Activated B cell treated with CpG ODN at 0.5 μM for 24 hours (primary cell): ENCODE measurements at regions not wholly inside any gene's neighbourhood (a gene's known extent, or its start where the extent isn't known, plus 50 kb on each side); places are given as distances from the start of the nearest gene placed in this dataset.

ENCODE experiments used
- ATAC-seq: fragments of 200-7000 bp; cut with Tn5 transposase; one replicate; pipeline ENCODE4 v1.10.0; 2021; ENCODE audit warnings: low read depth, mild to moderate bottlenecking, moderate library complexity
- CTCF ChIA-PET: fragments of 350-600 bp; sonication (Branson Sonifier 250); formaldehyde crosslinking; loops from one replicate; lab custom pipeline; 2021; ENCODE audit warnings: antibody characterized with exemption; lab: Charles Lee
- POLR2A ChIA-PET: fragments of 350-600 bp; sonication (Branson Sonifier 250); formaldehyde crosslinking; loops from one replicate; lab custom pipeline; 2021; ENCODE audit warnings: antibody characterized with exemption; lab: Charles Lee
- DNase-seq: peaks from one replicate; pipeline ENCODE4 v3.0.0; 2022
- H3K27ac Mint-ChIP-seq: one replicate; pipeline ENCODE4 v1.8.0; 2020; ENCODE audit warnings: mixed read lengths
- H3K27me3 Mint-ChIP-seq: one replicate; pipeline ENCODE4 v1.8.0; 2021; ENCODE audit warnings: mixed read lengths
- H3K36me3 Mint-ChIP-seq: one replicate; pipeline ENCODE4 v1.8.0; 2021; ENCODE audit warnings: low read depth, mixed read lengths
- H3K4me1 Mint-ChIP-seq: one replicate; pipeline ENCODE4 v1.8.0; 2021; ENCODE audit warnings: mixed read lengths
- H3K4me3 Mint-ChIP-seq: one replicate; pipeline ENCODE4 v1.8.0; 2020; ENCODE audit warnings: mild to moderate bottlenecking, mixed read lengths
- H3K9me3 Mint-ChIP-seq: one replicate; pipeline ENCODE4 v1.8.0; 2020; ENCODE audit warnings: mixed read lengths
- CTCF ChIP-seq: fragments of 200-600 bp; IDR thresholded peaks from one replicate; pipeline ENCODE4 v1.8.0; 2022; ENCODE audit warnings: antibody characterized with exemption, mild to moderate bottlenecking
- intact Hi-C: fragments of 100-400 bp; cut with micrococcal nuclease; formaldehyde crosslinking; loops from one replicate; pipeline ENCODE4 v1.15.1; 2024

- no peaks in the 10 kb centered on the region for H3K27me3 Mint-ChIP-seq
- intact Hi-C loops = no loop called here
- CTCF ChIA-PET = no interaction called here
These were observed 50.6 kb upstream of the JAZF1 start for GRCh38 chr7:28231176-28231575.

DNA sequence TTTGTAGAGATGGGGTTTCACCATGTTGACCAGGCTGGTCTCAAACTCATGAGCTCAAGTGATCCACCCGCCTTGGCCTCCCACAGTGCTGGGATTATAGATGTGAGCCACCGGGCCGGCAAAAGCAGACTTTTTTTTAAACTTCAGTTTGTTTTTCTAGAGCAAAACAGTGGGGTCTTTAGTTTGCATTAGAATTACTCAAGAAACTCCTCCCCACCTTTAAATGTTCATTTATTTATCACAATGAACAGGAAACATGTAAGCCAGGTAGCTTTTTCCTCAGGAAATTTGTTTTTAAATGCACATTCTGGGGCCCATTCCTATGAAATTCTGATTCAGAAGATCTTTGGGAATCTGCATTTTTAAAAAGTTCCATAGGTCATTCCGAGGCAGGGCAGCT, 56.0 kb upstream of the JAZF1 start:
- Mint-ChIP-seq H3K4me3 (no peak overlapping the region), H3K4me1 (peaks cover 9% of the 10 kb centered on the region), H3K27me3 (no peaks in the 10 kb centered on the region), H3K9me3 (no peaks in the 10 kb centered on the region), H3K36me3 (no peaks in the 10 kb centered on the region), H3K27ac (no peak overlapping the region)
- ATAC-seq (no peak), DNase-seq (no peak)
- ChIA-PET CTCF (no interaction called here), POLR2A (interaction anchor here (0.7 kb wide), 1 partner anchor 84 kb away, joined by 4 read pairs; no protein-coding TSS in a partner anchor)
- TF ChIP-seq CTCF = no peak
- intact Hi-C loops = no loop called here

More at GRCh38 chr7:28231176-28231575, 50.6 kb upstream of the JAZF1 start:
- TF ChIP-seq CTCF = no peak
- Mint-ChIP-seq H3K4me1 (peaks cover 1% of the 10 kb centered on the region), H3K4me3 (no peak overlapping the region), H3K36me3 (no peaks in the 10 kb centered on the region), H3K27ac (no peak overlapping the region), H3K9me3 (no peaks in the 10 kb centered on the region)
- POLR2A ChIA-PET = interaction anchor here (0.5 kb wide), 1 partner anchor 112 kb away, joined by 7 read pairs; no protein-coding TSS in a partner anchor
- DNase-seq (no peak), ATAC-seq (no peak)

DNA sequence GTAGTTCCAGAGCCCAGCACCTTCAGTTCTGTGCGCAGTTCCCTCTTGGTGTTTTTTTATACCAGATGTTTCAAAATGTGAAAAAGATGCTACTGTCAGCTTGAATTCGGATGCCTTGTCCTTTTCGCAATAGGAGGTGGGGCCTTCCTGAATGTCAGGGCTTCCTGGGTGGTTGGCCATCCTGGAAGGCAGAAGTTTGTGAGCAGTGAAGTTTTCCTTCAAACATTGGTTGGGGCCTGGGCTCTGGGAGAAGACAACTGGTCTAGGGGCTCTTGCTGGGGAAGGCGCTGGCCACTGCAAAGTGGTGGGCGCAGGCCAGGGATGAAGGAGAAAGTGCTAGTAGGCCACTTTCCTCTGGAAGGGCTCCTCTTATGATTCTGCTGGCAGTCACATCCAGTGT, 56.8 kb upstream of the JAZF1 start:
- H3K27me3 Mint-ChIP-seq = no peaks in the 10 kb centered on the region
- DNase-seq = no peak

GRCh38 chr7:28239823-28240204, 59.2 kb upstream of the JAZF1 start:
- Mint-ChIP-seq H3K27me3 (no peaks in the 10 kb centered on the region), H3K36me3 (no peaks in the 10 kb centered on the region), H3K9me3 (no peaks in the 10 kb centered on the region), H3K4me1 (peaks cover 9% of the 10 kb centered on the region), H3K4me3 (peak overlapping the region; percentile 17), H3K27ac (no peak overlapping the region)
- intact Hi-C loops = loop anchor here (2.0 to 5.0 kb wide), 3 partner anchors 19 to 59 kb away; partner anchors contain the start of gene JAZF1
- peak; percentile 18 for DNase-seq
- ChIA-PET CTCF (no interaction called here), POLR2A (interaction anchor here (0.8 to 1.7 kb wide), 6 partner anchors 22 to 75 kb away, joined by 3 to 5 read pairs (median 4); no protein-coding TSS in a partner anchor)
- ATAC-seq = peak; percentile 86
- TF ChIP-seq CTCF = no peak

More for the DNA sequence above, 56.8 kb upstream of the JAZF1 start:
- POLR2A ChIA-PET = no interaction called here
- no peaks in the 10 kb centered on the region for H3K9me3 Mint-ChIP-seq
- intact Hi-C loops = no loop called here
- CTCF ChIA-PET = no interaction called here
- H3K4me1 Mint-ChIP-seq = peaks cover 9% of the 10 kb centered on the region
- TF ChIP-seq CTCF = no peak
- ATAC-seq = no peak
- no peak overlapping the region for H3K4me3 Mint-ChIP-seq
- H3K36me3 Mint-ChIP-seq = no peaks in the 10 kb centered on the region
- no peak overlapping the region for H3K27ac Mint-ChIP-seq

- Mint-ChIP-seq H3K36me3 (no peaks in the 10 kb centered on the region), H3K4me3 (no peak overlapping the region), H3K9me3 (no peaks in the 10 kb centered on the region), H3K4me1 (peaks cover 9% of the 10 kb centered on the region), H3K27ac (no peak overlapping the region), H3K27me3 (no peaks in the 10 kb centered on the region)
- TF ChIP-seq CTCF = no peak
- no peak for DNase-seq
- ChIA-PET POLR2A (interaction anchor here (0.8 to 1.7 kb wide), 4 partner anchors 22 to 75 kb away, joined by 3 to 4 read pairs (median 4); no protein-coding TSS in a partner anchor), CTCF (no interaction called here)
- no peak for ATAC-seq
- intact Hi-C loops = loop anchor here (5.0 kb wide), 1 partner anchor 33 kb away; no protein-coding TSS in a partner anchor
These were observed 59.9 kb upstream of the JAZF1 start for GRCh38 chr7:28240481-28240880.
